ENCODE measurements at regions not wholly inside any gene's neighbourhood (a gene's known extent, or its start where the extent isn't known, plus 50 kb on each side); places are given as distances from the start of the nearest gene placed in this dataset.

- 0 out of 2 replicates have a peak, but pooled peaks cover 4% of the 10 kb centered on the region for H3K9me3 ChIP-seq
- no peaks in the 10 kb centered on the region for H3K36me3 Mint-ChIP-seq (ENCODE audit: insufficient read depth, unreplicated experiment)
- CTCF ChIA-PET, result no interaction called here
- no peak overlapping the region for H3K4me3 ChIP-seq (ENCODE audit: low read depth, low read length)
- POLR2A ChIA-PET, result no interaction called here
- no peaks in the 10 kb centered on the region for H3K36me3 ChIP-seq (ENCODE audit: control insufficient read depth, insufficient read depth, low read length)
- no peaks in the 10 kb centered on the region for H3K27me3 Mint-ChIP-seq (ENCODE audit: insufficient read depth, unreplicated experiment)
- DNase-seq, result no peak
- intact Hi-C loops (cut with micrococcal nuclease; ENCODE audit: unreplicated experiment), result no loop called here
- H3K4me3 Mint-ChIP-seq (ENCODE audit: unreplicated experiment), result no peak overlapping the region
- no peaks in the 10 kb centered on the region for H3K27me3 ChIP-seq (replicated peaks; ENCODE audit: control insufficient read depth, insufficient read depth, low read length)
- no peaks in the 10 kb centered on the region for H3K4me1 Mint-ChIP-seq (ENCODE audit: low read depth, unreplicated experiment)
- no peak for TF ChIP-seq CTCF (IDR thresholded peaks at IDR 0.05; ENCODE audit: insufficient read depth in 1 of 2, low read depth in 1 of 2, low read length in 1 of 2, severe bottlenecking in 1 of 2, unreplicated experiment in 1 of 2)
- H3K27ac Mint-ChIP-seq (ENCODE audit: unreplicated experiment), result no peak overlapping the region
- no peaks in the 10 kb centered on the region for H3K9me3 Mint-ChIP-seq (ENCODE audit: unreplicated experiment)
- BruUV-seq (replicated peaks), result no TSS peak
- H3K4me1 ChIP-seq, result no peaks in the 10 kb centered on the region
These were observed 78.9 kb downstream of the IL21 start for GRCh38 chr4:122541996-122542395.

GRCh38 chr4:122540838-122541237, 80.0 kb downstream of the IL21 start:
- peaks cover 4% of the 10 kb centered on the region for H3K4me1 Mint-ChIP-seq (ENCODE audit: low read depth, unreplicated experiment)

GRCh38 chr4:122539861-122540465, 80.9 kb downstream of the IL21 start:
- no peak for TF ChIP-seq CTCF (IDR thresholded peaks at IDR 0.05; ENCODE audit: insufficient read depth in 1 of 2, low read depth in 1 of 2, low read length in 1 of 2, severe bottlenecking in 1 of 2, unreplicated experiment in 1 of 2)
- no peak overlapping the region for H3K27ac Mint-ChIP-seq (ENCODE audit: unreplicated experiment)
- no peaks in the 10 kb centered on the region for H3K36me3 Mint-ChIP-seq (ENCODE audit: insufficient read depth, unreplicated experiment)
- POLR2A ChIA-PET, result no interaction called here
- CTCF ChIA-PET, result no interaction called here
- Histone ChIP-seq H3K36me3 (ENCODE audit: control insufficient read depth, insufficient read depth, low read length) (no peaks in the 10 kb centered on the region), H3K27me3 (replicated peaks; ENCODE audit: control insufficient read depth, insufficient read depth, low read length) (no peaks in the 10 kb centered on the region), H3K9me3 (0 out of 2 replicates have a peak, but pooled peaks cover 4% of the 10 kb centered on the region), H3K4me1 (no peaks in the 10 kb centered on the region), H3K4me3 (ENCODE audit: low read depth, low read length) (no peak overlapping the region)
- BruUV-seq (replicated peaks), result no TSS peak
- intact Hi-C loops (cut with micrococcal nuclease; ENCODE audit: unreplicated experiment), result no loop called here
- H3K4me1 Mint-ChIP-seq (ENCODE audit: low read depth, unreplicated experiment), result peaks cover 7% of the 10 kb centered on the region
- DNase-seq, result no peak
- peaks cover 14% of the 10 kb centered on the region for H3K9me3 Mint-ChIP-seq (ENCODE audit: unreplicated experiment)
- no peaks in the 10 kb centered on the region for H3K27me3 Mint-ChIP-seq (ENCODE audit: insufficient read depth, unreplicated experiment)
- H3K4me3 Mint-ChIP-seq (ENCODE audit: unreplicated experiment), result no peak overlapping the region

More at GRCh38 chr4:122540838-122541237, 80.0 kb downstream of the IL21 start:
- no peak for TF ChIP-seq CTCF (IDR thresholded peaks at IDR 0.05; ENCODE audit: insufficient read depth in 1 of 2, low read depth in 1 of 2, low read length in 1 of 2, severe bottlenecking in 1 of 2, unreplicated experiment in 1 of 2)
- Histone ChIP-seq H3K27me3 (replicated peaks; ENCODE audit: control insufficient read depth, insufficient read depth, low read length) (no peaks in the 10 kb centered on the region), H3K9me3 (0 out of 2 replicates have a peak, but pooled peaks cover 4% of the 10 kb centered on the region), H3K36me3 (ENCODE audit: control insufficient read depth, insufficient read depth, low read length) (no peaks in the 10 kb centered on the region), H3K4me3 (ENCODE audit: low read depth, low read length) (no peak overlapping the region), H3K4me1 (no peaks in the 10 kb centered on the region)
- DNase-seq, result no peak
- no TSS peak for BruUV-seq (replicated peaks)
- ChIA-PET CTCF (no interaction called here), POLR2A (no interaction called here)
- intact Hi-C loops (cut with micrococcal nuclease; ENCODE audit: unreplicated experiment), result no loop called here
- no peaks in the 10 kb centered on the region for H3K36me3 Mint-ChIP-seq (ENCODE audit: insufficient read depth, unreplicated experiment)
- H3K27ac Mint-ChIP-seq (ENCODE audit: unreplicated experiment), result no peak overlapping the region
- peaks cover 5% of the 10 kb centered on the region for H3K9me3 Mint-ChIP-seq (ENCODE audit: unreplicated experiment)
- H3K4me3 Mint-ChIP-seq (ENCODE audit: unreplicated experiment), result no peak overlapping the region
- no peaks in the 10 kb centered on the region for H3K27me3 Mint-ChIP-seq (ENCODE audit: insufficient read depth, unreplicated experiment)

Measured in Caco-2 (cell line).